GM23248 (cell line): ENCODE measurements at regions not wholly inside any gene's neighbourhood (a gene's known extent, or its start where the extent isn't known, plus 50 kb on each side); places are given as distances from the start of the nearest gene placed in this dataset.

Experiments
- EZH2 ChIP-seq: fragments of 200-600 bp; sonication (generic); IDR thresholded peaks from 2 replicates; pipeline ENCODE4 v1.6.1; 2018; ENCODE audit warnings: antibody characterized with exemption, mild to moderate bottlenecking; ENCODE audit not compliant: insufficient read depth, poor library complexity, severe bottlenecking
- EZH2phosphoT487 ChIP-seq: fragments of 200-600 bp; sonication (generic); IDR thresholded peaks from 2 replicates; pipeline ENCODE4 v1.6.1; 2018; ENCODE audit warnings: antibody characterized with exemption, moderate library complexity, mild to moderate bottlenecking, low read depth; ENCODE audit not compliant: insufficient read depth

DNA sequence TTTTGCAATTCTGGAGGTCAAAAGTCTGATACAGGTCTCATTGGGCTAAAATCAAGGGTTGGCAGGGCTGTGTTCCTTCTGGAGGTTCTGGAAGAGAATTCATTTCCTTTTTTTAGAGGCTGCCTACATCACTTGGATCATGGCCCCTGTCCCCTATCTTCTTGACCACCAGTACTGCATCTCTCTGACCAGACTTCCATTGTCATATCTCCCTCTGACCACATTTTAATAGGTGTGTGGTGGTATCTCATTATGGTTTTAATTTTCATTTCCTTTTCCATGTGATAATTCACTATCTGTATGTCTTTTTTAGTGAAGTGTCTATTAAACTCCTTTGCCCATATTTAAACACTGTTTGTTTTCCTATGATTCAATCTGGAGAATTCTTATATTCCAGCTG, 215.2 kb upstream of the OTX2 start:
- TF ChIP-seq EZH2phosphoT487 (no peak), EZH2 (no peak)
